Left lobe of liver (tissue), 2 donors: ENCODE measurements at regions not wholly inside any gene's neighbourhood (a gene's known extent, or its start where the extent isn't known, plus 50 kb on each side); places are given as distances from the start of the nearest gene placed in this dataset.
"Not testable (repeated sequence)": the region's sequence is repeated elsewhere in the genome, so short reads cannot be mapped to it uniquely, and the experiment has no call there.

ENCODE experiments used
- ATAC-seq: fragments of 200-7000 bp; cut with Tn5 transposase; one replicate; pipeline ENCODE4 v1.9.1; 2020; ENCODE audit warnings: mild to moderate bottlenecking, moderate library complexity
- DNase-seq: peaks from one replicate; pipeline ENCODE4 v3.0.0-alpha.2; 2020; ENCODE audit warnings: low spot score
- donor health status: DM: no; HTN: no; CAD: no; lungs with moderate emphysema.
- donor health status: DM: no; HTN: yes; CAD: no.

GRCh38 chr7:152505606-152506005 is 69.8 kb upstream of the KMT2C start:
- ATAC-seq, result peak; percentile 76
- peak; percentile 55 for DNase-seq

DNA sequence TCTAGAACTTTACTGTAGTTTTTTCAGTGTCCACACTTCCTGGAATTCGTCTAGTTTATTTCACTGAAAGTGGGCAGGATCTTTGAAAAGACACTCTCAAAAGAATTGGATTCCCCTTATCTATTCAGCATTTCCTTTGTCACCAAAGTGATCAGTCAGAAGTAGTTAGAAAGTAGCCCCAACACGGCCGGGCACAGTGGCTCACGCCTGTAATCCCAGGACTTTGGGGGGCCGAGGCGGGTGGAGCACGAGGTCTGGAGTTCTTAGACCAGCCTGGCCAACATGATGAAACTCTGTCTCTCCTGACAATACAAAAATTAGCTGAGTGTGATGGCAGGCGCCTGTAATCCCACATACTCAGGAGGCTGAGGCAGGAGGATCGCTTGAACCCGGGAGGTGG is 69.0 kb upstream of the KMT2C start:
- ATAC-seq (no peak), DNase-seq (no peak)

GRCh38 chr7:152504367-152504766 is 68.6 kb upstream of the KMT2C start:
- peak; percentile 89 for ATAC-seq

GRCh38 chr7:152502813-152503790 is 67.3 kb upstream of the KMT2C start:
- ATAC-seq, result no peak
- DNase-seq, result no peak

More at GRCh38 chr7:152504367-152504766, 68.6 kb upstream of the KMT2C start:
- DNase-seq, result peak; percentile 64

GRCh38 chr7:152501506-152501905 is 65.7 kb upstream of the KMT2C start:
- no peak for ATAC-seq
- no peak for DNase-seq

DNA sequence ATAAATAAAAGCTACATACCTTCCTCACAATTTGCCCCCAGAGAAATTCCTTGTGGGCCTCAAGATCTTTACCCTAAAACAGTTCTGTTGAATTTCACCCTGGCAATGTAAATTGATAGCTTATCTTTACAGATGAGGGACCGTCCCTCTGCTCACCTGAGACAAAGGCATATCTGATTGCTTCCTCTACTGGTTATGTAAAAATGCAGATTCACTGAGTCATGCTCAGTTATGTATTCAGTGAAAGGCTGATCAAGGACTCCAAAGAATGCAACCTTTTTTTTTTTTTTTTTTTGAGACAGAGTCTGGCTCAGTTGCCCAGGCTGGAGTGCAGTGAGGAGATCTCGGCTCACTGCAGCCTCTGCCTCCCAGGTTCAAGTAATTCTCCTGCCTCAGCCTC is 64.2 kb upstream of the KMT2C start:
- not testable (repeated sequence) for ATAC-seq, DNase-seq

GRCh38 chr7:152495867-152496266 is 60.1 kb upstream of the KMT2C start:
- DNase-seq (no peak), ATAC-seq (no peak)

GRCh38 chr7:152492952-152493351 is 57.1 kb upstream of the KMT2C start:
- DNase-seq, result no peak
- no peak for ATAC-seq

GRCh38 chr7:152489044-152489443 is 53.2 kb upstream of the KMT2C start:
- DNase-seq (no peak), ATAC-seq (no peak)

GRCh38 chr7:152486968-152487367 is 51.2 kb upstream of the KMT2C start:
- ATAC-seq (no peak), DNase-seq (no peak)

DNA sequence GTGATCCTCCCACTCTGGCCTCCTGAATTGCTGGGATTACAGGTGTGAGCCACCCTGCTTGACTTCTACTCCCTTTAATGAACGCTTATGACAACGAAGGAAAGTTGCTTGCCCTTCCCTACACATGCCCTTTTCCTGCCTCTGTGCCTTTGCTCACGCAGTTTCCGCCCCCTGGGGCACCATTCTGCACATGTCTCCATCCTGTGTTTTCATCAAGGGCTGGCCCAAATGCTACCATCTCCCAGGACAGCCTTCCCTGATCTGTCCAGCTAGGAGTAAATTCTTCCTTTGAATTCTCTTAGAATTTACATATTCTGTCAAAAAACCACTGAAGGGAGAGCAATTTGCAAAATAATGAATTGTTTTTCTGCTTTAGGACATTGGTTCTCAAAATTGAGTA is 50.0 kb upstream of the KMT2C start:
- no peak for DNase-seq
- no peak for ATAC-seq
